ENCODE measurements at regions not wholly inside any gene's neighbourhood (a gene's known extent, or its start where the extent isn't known, plus 50 kb on each side); places are given as distances from the start of the nearest gene placed in this dataset.

GRCh38 chr13:85278851-85279250 lies 520.4 kb downstream of the SLITRK6 start:
- DNase-seq: no peak

DNA sequence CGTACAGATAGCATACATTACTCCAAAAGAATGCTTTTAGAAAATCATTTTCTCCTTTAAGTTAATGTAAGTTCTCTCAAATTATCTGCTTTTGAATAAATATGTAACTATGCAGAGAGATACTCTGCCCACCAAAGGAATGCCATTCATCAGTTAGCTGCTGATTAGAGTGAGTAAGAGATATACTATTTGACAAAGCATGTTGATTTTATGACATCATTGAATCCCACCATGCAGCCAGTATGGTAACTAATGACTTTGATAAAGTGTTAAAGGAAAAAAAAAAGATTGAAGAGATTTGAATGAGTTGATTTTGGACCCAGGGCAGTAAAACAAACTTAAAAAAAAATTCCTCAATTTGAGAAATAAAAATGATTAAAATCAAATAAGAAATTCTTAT lies 521.5 kb downstream of the SLITRK6 start:
- DNase-seq: no peak

DNA sequence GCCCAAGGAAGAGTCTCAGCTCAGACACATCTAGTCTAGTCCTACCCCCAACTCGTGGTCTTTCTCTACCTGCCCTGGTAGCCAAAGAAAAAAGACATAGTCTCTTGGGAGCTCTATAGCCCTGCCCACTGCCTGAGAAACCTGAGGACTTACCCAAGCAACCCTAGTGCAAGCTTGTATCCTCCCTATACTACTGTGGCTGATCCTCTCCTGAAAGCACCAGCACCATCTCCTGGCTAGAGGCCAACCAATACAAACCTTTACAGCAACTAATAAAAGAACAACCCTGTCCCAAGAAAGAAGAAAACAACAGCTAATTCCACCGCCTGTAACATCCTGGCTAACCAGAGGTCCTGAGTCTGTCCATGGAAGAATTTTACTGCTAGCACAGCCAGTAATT lies 532.4 kb downstream of the SLITRK6 start:
- no peak for DNase-seq

DNA sequence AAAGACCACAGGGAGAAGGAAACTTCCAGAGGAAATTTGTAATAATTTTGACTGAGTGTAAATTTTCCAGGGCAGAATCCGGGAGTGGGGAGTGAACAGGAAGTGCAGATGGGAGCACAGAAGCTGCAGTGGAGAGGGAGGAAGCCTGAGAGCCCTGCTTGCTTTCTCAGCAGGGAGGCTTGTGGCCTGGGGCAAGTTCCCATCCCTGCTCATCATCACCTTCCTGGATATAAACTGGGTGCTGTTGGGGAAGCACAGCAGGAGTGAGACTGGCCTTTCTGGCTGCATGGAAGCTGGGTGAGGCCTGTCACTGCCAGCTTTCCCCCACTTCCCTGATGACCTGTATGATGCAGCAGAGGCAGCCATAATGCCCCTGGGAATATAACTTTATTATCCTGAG lies 532.9 kb downstream of the SLITRK6 start:
- DNase-seq: no peak

DNA sequence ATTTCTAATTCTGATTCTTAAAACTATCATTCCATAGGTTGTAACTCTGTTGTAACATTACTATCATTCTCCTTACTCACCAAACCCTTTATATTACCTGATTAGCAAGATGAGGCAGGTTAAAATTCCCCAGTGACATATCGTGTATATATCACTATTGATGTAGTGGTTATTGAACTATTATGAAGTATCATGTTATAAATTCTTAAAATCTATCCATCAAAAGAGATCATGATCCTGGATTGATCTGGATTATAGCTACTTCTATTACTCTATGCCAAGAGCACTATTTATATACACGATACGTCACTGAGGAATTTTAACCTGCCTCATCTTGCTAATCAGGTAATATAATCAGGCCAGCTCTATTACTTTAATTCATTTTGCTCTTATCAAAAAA lies 533.9 kb downstream of the SLITRK6 start:
- DNase-seq: no peak

DNA sequence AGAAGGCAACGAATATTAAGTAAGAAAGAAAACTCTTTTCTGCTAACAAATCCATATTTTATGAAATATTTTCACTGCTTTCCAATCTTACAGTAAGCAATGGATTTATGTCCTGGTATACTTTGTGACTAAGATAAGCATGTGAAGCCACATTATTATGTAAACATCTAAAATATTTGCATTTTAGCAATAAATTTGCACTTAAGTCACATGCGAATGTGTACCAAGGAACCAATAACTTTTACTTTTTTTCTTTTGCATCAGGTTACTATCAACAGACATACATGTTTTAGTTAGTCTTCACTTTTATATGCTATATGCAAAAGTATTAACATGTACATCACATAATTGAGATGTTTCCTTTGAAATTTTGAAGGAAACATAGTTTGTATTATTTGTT lies 536.7 kb downstream of the SLITRK6 start:
- DNase-seq: no peak

DNA sequence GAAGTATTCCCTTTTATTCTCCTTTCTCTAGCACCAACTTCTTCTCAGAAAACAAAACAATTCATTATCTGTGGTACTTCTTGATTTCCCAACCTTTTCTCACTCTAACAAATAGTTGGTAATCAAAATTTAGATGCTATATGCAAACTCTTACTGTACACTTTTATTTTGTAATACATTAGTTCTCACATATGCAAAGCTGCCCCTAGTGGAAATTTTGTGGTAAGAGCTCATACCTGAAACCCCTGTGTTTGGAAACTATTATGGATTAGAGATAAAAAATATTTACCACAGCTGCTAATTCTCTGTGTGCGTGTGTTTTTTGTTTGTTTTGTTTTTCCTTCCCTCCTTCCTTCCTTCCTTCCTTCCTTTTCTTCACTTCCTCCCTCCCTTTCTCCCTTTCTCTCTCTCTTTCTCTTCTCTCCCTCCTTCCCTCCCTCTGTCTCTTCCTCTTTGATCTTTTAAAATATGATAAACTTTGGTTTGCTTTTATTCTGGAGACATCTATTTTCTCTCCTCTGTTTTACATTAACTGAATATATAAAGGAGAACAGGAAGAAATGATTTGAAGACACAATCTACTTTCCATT lies 537.4 kb downstream of the SLITRK6 start:
- no peak for DNase-seq

GRCh38 chr13:85260896-85261295 lies 538.3 kb downstream of the SLITRK6 start:
- no peak for DNase-seq

DNA sequence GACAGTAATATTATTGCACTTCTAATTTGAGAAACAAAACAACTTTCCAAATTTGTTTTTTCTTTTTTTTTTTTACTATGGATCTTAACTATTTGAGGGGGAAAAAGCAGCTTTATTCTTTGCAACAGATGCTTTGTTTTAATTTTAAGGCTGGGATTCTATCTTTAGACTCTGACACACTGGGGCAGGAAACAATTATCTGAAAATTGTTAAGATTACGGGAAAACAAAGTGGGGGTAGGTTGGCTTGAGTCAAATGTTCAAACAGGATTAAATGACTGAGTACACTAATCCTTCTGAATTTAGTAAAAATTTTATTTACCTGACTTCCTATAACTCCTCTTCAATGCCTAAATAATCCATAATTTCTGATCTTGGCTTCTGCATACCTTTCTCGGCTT lies 543.2 kb downstream of the SLITRK6 start:
- no peak for DNase-seq

DNA sequence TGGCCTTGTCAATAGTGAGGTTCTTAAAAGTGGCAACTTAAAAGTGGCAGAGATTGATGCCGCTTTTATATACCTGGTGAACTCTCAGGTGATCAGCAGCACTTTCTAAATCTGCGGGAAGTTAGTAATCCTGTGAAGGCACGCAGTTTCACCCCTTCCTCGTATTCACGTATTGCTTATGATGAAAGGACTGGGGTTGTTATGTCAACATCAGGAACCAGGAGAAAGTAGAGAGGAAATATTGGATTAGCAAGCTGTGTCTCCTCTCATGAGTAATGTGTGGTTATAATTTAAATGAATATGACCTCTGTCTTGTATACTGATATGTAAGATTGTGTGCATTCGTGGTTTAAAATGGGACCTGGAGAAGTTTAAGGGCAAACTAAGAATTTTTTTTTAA lies 544.6 kb downstream of the SLITRK6 start:
- no peak for DNase-seq

GRCh38 chr13:85249151-85249550 lies 550.1 kb downstream of the SLITRK6 start:
- no peak for DNase-seq

DNA sequence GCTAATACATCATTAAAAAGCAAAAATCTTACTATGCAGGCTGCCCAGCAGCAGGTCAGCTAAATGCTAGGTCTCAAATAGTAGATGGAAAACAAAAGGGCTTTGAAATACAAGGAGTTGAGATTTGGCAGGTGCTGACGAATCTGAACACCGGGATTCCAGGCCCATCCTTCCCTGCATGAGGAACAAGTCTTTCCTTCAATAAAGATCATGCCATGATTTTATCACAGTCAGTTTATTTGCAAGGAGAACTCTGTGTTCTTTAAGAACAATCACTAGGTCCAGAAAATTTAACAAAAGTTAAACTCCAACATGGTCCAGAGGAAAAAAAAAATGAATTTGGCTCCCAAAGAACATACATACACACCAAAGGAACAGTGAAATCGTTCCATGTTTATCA lies 551.4 kb downstream of the SLITRK6 start:
- no peak for DNase-seq

DNA sequence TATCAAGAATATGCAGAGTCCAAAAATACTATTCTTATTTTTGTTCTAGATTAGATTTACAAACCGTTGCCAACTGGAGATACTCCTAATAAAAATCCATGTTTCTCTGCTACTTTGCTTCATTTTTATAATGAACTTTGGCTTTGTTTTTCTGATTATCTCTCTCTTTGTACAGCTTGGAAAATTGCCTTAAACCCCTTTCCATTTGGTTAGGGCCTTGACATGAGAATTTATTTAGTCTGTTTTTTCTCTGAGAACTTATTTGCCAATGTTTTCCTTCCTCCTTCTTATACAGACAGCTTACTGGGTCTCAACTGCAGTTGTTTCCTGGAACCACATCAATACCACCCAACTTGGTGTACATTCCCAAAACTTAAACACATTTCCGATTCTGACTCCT lies 555.4 kb downstream of the SLITRK6 start:
- DNase-seq: no peak

DNA sequence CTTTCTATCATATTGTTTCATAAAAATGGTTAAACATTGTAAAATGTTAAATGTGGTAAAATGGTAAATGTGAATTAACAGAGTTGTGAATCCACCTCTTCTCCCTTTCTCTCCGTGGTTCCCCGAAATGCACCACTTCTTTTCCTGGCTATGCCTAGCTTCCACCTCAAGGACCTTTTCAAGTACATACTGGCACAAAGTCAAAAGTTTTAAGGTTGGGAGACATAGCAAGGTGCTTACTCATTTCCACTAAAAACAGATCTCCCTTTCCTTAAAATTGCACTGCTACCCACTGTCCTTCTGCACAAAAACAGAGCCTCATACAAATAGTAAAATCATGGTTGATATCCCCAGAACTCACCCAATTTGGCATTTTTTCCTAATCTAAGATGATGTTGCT lies 558.2 kb downstream of the SLITRK6 start:
- DNase-seq: no peak

DNA sequence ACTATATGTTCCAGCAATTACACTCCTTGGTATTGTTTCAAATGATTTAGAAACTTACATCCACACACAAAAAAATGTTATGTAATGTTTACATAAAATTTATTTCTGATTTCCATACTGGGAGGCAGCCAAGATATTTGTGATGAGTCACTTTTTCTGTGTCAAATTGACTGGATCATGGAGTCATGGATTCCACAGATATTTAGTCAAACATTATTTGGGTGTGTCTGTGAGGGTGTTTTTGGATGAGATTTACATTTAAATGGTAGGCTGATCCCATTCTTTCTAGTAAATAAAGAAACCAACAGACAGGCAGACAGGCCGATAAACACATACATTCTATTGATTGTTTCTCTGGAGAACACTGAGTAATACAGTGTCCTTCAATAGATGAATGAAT lies 562.8 kb downstream of the SLITRK6 start:
- DNase-seq: no peak

GRCh38 chr13:85230691-85231093 lies 568.5 kb downstream of the SLITRK6 start:
- no peak for DNase-seq

DNA sequence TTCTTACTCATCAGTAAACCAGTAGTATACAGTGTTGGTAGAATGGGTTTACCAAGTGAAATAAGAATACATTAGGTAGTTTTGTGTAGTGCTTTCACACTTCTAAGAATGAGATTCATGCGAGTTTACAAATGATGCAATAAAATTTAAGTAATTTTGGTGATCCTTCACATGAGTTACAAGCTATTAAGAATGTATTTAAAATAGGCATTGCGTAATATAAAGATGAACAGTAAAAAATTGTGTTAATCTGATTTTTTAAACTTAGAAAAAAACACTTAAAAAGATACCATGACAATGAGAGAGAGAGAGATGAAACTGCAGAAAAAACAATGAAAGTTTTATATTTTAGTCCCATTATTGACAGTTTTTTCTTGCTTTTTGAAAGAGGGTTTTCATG lies 570.5 kb downstream of the SLITRK6 start:
- DNase-seq: no peak

- DNase-seq: no peak
Observed at GRCh38 chr13:85223883-85224656, 575.1 kb downstream of the SLITRK6 start.

DNA sequence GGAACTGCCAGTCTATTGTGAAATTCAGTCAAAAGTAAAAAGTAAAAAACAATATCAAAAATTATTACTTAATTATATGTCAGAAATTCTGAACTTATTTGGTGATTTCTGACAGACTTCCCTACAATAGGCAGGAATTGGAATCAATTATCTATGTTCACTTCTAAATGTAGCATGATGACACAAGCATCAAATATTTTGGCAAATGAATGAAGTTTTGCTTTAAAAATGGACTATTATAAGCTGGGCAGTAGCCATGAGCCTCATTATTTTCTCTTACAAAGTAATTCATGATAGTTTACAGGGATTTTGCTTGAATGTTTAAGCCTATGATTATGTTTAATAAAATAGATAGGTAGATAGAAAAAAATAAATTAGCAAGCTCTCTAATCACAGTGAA lies 582.6 kb downstream of the SLITRK6 start:
- DNase-seq: no peak

DNA sequence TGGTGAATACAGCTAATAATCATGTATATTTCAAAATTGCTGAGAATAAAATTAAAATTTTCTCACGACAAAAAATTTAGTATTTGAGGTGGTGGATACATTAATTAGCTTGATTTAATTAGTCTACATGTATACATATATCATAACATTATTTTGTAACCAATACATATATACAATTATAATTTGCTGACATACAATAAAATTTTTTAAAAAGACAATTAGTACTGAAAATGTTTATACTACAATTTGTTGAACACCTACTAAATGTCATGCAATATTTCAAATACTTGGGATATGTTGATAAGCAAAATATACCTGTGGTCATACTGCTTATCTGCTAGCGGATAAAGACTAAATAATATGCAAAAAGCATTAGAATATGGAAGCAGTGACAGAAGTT lies 586.5 kb downstream of the SLITRK6 start:
- DNase-seq: no peak

DNA sequence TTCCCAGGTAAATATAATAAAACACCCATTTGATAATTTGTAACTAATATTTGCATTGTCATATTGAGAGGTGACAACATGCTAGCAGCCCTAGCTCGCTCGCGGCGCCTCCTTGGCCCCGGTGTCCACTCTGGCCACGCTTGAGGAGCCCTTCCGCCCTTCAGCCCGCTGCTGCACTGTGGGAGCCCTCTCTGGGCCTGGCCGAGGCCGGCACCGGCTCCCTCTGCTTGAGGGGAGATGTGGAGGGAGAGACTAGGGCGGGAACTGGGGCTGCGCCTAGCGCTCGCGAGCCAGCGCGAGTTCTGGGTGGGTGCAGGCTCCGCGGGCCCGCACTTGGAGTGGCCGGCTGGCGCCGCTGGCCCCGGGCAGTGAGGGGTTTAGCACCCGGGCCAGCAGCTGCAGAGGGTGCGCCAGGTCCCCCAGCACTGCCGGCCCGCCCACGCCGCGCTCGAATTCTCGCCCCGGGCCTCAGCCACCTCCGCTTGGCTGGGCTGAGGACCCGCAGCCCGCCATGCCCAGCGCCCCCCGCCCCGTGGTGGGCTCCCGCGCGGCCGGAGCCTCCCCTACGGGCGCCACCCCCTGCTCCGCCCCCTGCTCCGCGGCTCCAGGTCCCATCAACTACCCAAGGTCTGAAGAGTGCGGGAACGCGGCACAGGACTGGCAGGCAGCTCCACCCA lies 594.4 kb downstream of the SLITRK6 start:
- DNase-seq: no peak

GRCh38 chr13:85197431-85197830 lies 601.8 kb downstream of the SLITRK6 start:
- no peak for DNase-seq

GRCh38 chr13:85194482-85194881 lies 604.7 kb downstream of the SLITRK6 start:
- no peak for DNase-seq

- DNase-seq: no peak
Observed at GRCh38 chr13:85191996-85192718, 607.1 kb downstream of the SLITRK6 start.
